Caco-2 (cell line): ENCODE measurements at regions not wholly inside any gene's neighbourhood (a gene's known extent, or its start where the extent isn't known, plus 50 kb on each side); places are given as distances from the start of the nearest gene placed in this dataset.

Experiments
- BruUV-seq: library from RNA; stranded (reverse); fragments of 400-500 nt; replicated peaks from 2 replicates; lab custom pipeline; 2021; lab: Mats Ljungman, UMichigan
- CTCF ChIA-PET: fragments of 300-600 bp; sonication (Branson Sonifier 250); formaldehyde crosslinking; loops from one replicate; lab custom pipeline; 2022; ENCODE audit warnings: antibody characterized with exemption; lab: Charles Lee
- POLR2A ChIA-PET: fragments of 300-600 bp; sonication (Branson Sonifier 250); formaldehyde crosslinking; loops from one replicate; lab custom pipeline; 2022; ENCODE audit warnings: antibody characterized with exemption; lab: Charles Lee
- DNase-seq, 2 experiments: peaks; one replicate each; pipeline versions ENCODE4 v3.0.0 to v3.0.0-alpha.2; 2020 to 2022
- H3K27me3 ChIP-seq: replicated peaks from 2 replicates; pipeline ENCODE4 v1.6.0; 2011; ENCODE audit warnings: low read length; ENCODE audit not compliant: control insufficient read depth, insufficient read depth
- H3K36me3 ChIP-seq: 2 replicates; pipeline ENCODE4 v1.5.1; 2011; ENCODE audit warnings: low read length; ENCODE audit not compliant: control insufficient read depth, insufficient read depth
- H3K4me1 ChIP-seq: fragments of 250-450 bp; sonication (Bioruptor Pico); 2 replicates; pipeline ENCODE4 v1.5.1; 2020; ENCODE audit warnings: mild to moderate bottlenecking
- H3K4me3 ChIP-seq: 2 replicates; pipeline ENCODE4 v1.5.1; 2011; ENCODE audit warnings: low read depth, mild to moderate bottlenecking, control low read depth, low read length
- H3K9me3 ChIP-seq: fragments of 250-450 bp; sonication (Bioruptor Pico); 2 replicates; pipeline ENCODE4 v1.5.1; 2020; ENCODE audit warnings: mild to moderate bottlenecking, moderate library complexity
- H3K27ac Mint-ChIP-seq: one replicate; pipeline ENCODE4 v1.8.0; 2022; ENCODE audit warnings: mixed read lengths; ENCODE audit not compliant: unreplicated experiment
- H3K27me3 Mint-ChIP-seq: one replicate; pipeline ENCODE4 v1.8.0; 2022; ENCODE audit warnings: mixed read lengths; ENCODE audit not compliant: insufficient read depth, unreplicated experiment
- H3K36me3 Mint-ChIP-seq: one replicate; pipeline ENCODE4 v1.8.0; 2022; ENCODE audit warnings: mild to moderate bottlenecking, mixed read lengths; ENCODE audit not compliant: insufficient read depth, unreplicated experiment
- H3K4me1 Mint-ChIP-seq: one replicate; pipeline ENCODE4 v1.8.0; 2022; ENCODE audit warnings: low read depth, mixed read lengths; ENCODE audit not compliant: unreplicated experiment
- H3K4me3 Mint-ChIP-seq: one replicate; pipeline ENCODE4 v1.8.0; 2022; ENCODE audit warnings: mild to moderate bottlenecking, moderate library complexity, mixed read lengths; ENCODE audit not compliant: unreplicated experiment
- H3K9me3 Mint-ChIP-seq: one replicate; pipeline ENCODE4 v1.8.0; 2022; ENCODE audit warnings: mixed read lengths; ENCODE audit not compliant: unreplicated experiment
- CTCF ChIP-seq, 2 experiments: fragments of 200-600 bp in 1 of 2; IDR thresholded peaks; 1 replicate in 1 of 2; 2 replicates in 1 of 2; pipeline versions ENCODE4 v1.5.1 to v1.8.0; 2011 to 2022; ENCODE audit warnings: antibody characterized with exemption in 1 of 2, control low read depth in 1 of 2, inconsistent platforms in 1 of 2, low read depth in 1 of 2, low read length in 1 of 2, mild to moderate bottlenecking in 1 of 2, moderate library complexity in 1 of 2; ENCODE audit not compliant: insufficient read depth in 1 of 2, severe bottlenecking in 1 of 2, unreplicated experiment in 1 of 2
- intact Hi-C: fragments of 100-400 bp; cut with micrococcal nuclease; formaldehyde crosslinking; loops from one replicate; pipeline ENCODE4 v1.10.0; 2022; ENCODE audit not compliant: unreplicated experiment

GRCh38 chr4:165720411-165721082 is 152.5 kb upstream of the TLL1 start:
- Histone ChIP-seq H3K27me3 (no peaks in the 10 kb centered on the region), H3K36me3 (no peaks in the 10 kb centered on the region), H3K4me1 (no peaks in the 10 kb centered on the region), H3K4me3 (no peak overlapping the region), H3K9me3 (no peaks in the 10 kb centered on the region)
- no peak overlapping the region for H3K27ac Mint-ChIP-seq
- H3K36me3 Mint-ChIP-seq: no peaks in the 10 kb centered on the region
- ChIA-PET POLR2A (no interaction called here), CTCF (no interaction called here)
- no peak overlapping the region for H3K4me3 Mint-ChIP-seq
- H3K27me3 Mint-ChIP-seq: no peaks in the 10 kb centered on the region
- no TSS peak for BruUV-seq
- no peaks in the 10 kb centered on the region for H3K4me1 Mint-ChIP-seq
- no peak for TF ChIP-seq CTCF (IDR thresholded peaks at IDR 0.05; ENCODE audit: insufficient read depth in 1 of 2, low read depth in 1 of 2, low read length in 1 of 2, severe bottlenecking in 1 of 2, unreplicated experiment in 1 of 2)
- intact Hi-C loops: no loop called here
- no peak for DNase-seq
- no peaks in the 10 kb centered on the region for H3K9me3 Mint-ChIP-seq

- no peaks in the 10 kb centered on the region for H3K27me3 ChIP-seq
- no peak overlapping the region for H3K4me3 ChIP-seq
- no peaks in the 10 kb centered on the region for H3K4me1 ChIP-seq
- BruUV-seq: no TSS peak
- POLR2A ChIA-PET: no interaction called here
- intact Hi-C loops: no loop called here
- no peaks in the 10 kb centered on the region for H3K36me3 ChIP-seq
- CTCF ChIA-PET: no interaction called here
- H3K9me3 ChIP-seq: no peaks in the 10 kb centered on the region
- no peaks in the 10 kb centered on the region for H3K36me3 Mint-ChIP-seq
- no peak overlapping the region for H3K27ac Mint-ChIP-seq
- H3K4me3 Mint-ChIP-seq: no peak overlapping the region
- no peak for DNase-seq
- H3K9me3 Mint-ChIP-seq: no peaks in the 10 kb centered on the region
- H3K4me1 Mint-ChIP-seq: no peaks in the 10 kb centered on the region
- H3K27me3 Mint-ChIP-seq: no peaks in the 10 kb centered on the region
- no peak for TF ChIP-seq CTCF (IDR thresholded peaks at IDR 0.05; ENCODE audit: insufficient read depth in 1 of 2, low read depth in 1 of 2, low read length in 1 of 2, severe bottlenecking in 1 of 2, unreplicated experiment in 1 of 2)
These were observed 151.2 kb upstream of the TLL1 start for GRCh38 chr4:165721815-165722214.

GRCh38 chr4:165723051-165723795 is 149.8 kb upstream of the TLL1 start:
- no peak for TF ChIP-seq CTCF (IDR thresholded peaks at IDR 0.05; ENCODE audit: insufficient read depth in 1 of 2, low read depth in 1 of 2, low read length in 1 of 2, severe bottlenecking in 1 of 2, unreplicated experiment in 1 of 2)
- BruUV-seq: no TSS peak
- CTCF ChIA-PET: no interaction called here
- DNase-seq: no peak
- Mint-ChIP-seq H3K27me3 (no peaks in the 10 kb centered on the region), H3K27ac (no peak overlapping the region), H3K4me1 (no peaks in the 10 kb centered on the region), H3K9me3 (no peaks in the 10 kb centered on the region), H3K36me3 (no peaks in the 10 kb centered on the region), H3K4me3 (no peak overlapping the region)
- intact Hi-C loops: no loop called here
- POLR2A ChIA-PET: no interaction called here
- H3K36me3 ChIP-seq: no peaks in the 10 kb centered on the region
- no peaks in the 10 kb centered on the region for H3K9me3 ChIP-seq
- H3K27me3 ChIP-seq: no peaks in the 10 kb centered on the region
- no peaks in the 10 kb centered on the region for H3K4me1 ChIP-seq
- H3K4me3 ChIP-seq: no peak overlapping the region
